GM10266 (cell line): ENCODE measurements at regions not wholly inside any gene's neighbourhood (a gene's known extent, or its start where the extent isn't known, plus 50 kb on each side); places are given as distances from the start of the nearest gene placed in this dataset.
"Not testable (repeated sequence)": the region's sequence is repeated elsewhere in the genome, so short reads cannot be mapped to it uniquely, and the experiment has no call there.

ENCODE experiments used
- DNase-seq: peaks from one replicate; pipeline ENCODE4 v3.0.0; 2012; ENCODE audit errors: extremely low spot score
- TF ChIP-seq, protein P1 (sequence below): IDR thresholded peaks from 2 replicates; pipeline ENCODE4 v1.5.1; 2012; ENCODE audit warnings: mild to moderate bottlenecking, low read depth; ENCODE audit not compliant: control insufficient read depth, insufficient read depth; ENCODE audit errors: missing control alignments

DNA sequence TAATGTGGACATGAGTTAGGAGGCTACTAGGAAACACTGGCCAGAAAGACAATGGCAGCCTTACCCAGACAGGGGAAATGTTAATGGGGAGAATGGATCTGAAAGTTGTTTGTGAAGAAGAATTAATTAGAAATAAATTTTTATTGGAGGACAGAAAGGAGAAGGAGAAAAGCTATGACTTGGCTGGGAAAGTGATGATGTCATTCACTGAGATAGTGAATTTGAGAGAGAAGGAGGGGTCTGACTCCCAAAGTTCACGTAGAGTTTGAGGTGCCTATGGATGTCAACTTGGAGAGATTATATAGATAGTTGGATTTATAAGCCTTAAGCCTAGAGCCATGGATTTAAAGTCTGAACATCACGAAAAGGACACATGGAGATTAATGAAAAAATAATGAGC lies 144.6 kb upstream of the ZNF521 start:
- DNase-seq: no peak
- TF ChIP-seq, protein P1, sequence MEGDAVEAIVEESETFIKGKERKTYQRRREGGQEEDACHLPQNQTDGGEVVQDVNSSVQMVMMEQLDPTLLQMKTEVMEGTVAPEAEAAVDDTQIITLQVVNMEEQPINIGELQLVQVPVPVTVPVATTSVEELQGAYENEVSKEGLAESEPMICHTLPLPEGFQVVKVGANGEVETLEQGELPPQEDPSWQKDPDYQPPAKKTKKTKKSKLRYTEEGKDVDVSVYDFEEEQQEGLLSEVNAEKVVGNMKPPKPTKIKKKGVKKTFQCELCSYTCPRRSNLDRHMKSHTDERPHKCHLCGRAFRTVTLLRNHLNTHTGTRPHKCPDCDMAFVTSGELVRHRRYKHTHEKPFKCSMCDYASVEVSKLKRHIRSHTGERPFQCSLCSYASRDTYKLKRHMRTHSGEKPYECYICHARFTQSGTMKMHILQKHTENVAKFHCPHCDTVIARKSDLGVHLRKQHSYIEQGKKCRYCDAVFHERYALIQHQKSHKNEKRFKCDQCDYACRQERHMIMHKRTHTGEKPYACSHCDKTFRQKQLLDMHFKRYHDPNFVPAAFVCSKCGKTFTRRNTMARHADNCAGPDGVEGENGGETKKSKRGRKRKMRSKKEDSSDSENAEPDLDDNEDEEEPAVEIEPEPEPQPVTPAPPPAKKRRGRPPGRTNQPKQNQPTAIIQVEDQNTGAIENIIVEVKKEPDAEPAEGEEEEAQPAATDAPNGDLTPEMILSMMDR: no peak

DNA sequence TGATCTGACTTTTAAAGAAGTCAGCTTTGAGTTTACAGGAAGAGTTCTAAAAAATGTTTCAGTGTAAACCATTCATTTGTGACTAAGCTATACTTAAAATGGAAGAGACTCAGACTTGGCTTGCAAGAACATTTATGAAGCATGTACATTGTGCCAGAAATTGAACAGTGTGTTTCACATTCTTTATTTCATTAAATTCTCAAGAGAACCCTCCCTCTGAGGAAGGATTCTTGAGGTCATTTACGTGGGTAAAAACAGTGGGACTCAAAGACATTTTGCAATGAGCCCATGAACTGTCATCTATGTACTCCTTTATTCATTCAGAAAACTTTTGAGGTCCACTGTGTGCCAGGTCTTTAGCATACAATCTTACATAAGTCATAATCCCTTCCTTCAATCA lies 143.6 kb upstream of the ZNF521 start:
- TF ChIP-seq, protein P1: no peak
- DNase-seq: no peak

DNA sequence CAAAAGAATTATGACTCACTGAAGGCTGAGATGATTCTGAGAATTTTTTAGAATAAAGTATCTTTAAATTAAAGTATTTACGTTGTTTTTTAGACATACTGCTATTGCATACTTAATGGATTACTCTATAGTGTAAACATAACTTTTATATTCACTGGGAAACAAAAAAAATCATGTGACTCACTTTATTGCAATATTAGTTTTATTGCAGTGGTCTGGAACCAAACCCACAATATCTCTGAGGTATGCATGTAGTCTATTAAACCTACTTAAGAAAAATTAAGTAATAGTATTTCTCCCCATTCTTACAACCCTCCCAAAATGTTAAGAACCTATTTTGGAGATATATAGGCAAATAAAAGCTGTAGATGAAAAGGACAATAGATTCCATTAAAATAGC lies 142.9 kb upstream of the ZNF521 start:
- DNase-seq: no peak

DNA sequence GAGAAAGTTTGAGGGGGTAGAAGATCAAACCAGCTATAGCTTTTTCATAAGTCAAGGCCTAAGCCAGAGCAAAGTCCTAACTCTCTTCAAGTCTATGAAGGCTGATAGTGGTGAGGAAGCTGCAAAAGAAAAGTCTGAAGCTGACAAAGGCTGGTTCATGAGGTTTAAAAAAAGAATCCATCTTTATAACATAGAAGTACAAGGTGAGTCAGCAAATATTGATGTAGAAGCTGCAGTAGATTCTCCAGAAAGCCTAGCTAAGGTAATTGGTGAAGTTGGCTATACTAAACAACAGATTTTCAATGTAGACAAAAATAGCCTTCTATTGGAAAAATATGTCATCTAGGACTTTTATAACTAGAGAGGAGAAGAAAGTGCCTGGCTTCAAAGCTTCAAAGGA lies 141.4 kb upstream of the ZNF521 start:
- TF ChIP-seq, protein P1: no peak
- no peak for DNase-seq

More for the DNA sequence above, 142.9 kb upstream of the ZNF521 start:
- TF ChIP-seq, protein P1: no peak

DNA sequence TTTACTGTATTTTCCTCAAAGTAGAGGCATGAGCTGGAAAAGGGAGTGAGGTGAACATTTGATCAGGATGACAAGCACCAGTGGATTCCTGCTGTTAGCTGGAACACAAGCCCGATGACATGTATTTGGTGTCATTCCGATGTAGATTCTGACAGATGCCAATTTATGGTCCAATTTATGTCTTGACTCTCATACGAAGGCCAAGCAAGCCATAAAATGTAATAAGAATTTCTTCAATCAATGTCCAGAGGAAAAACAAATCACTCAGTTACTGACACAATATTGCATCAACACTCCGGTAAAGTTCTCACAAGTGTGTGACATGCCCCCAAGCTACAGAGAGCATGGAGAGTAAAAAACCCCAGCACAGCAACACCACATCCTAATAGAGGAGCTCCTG lies 138.3 kb upstream of the ZNF521 start:
- no peak for DNase-seq
- TF ChIP-seq, protein P1: no peak

DNA sequence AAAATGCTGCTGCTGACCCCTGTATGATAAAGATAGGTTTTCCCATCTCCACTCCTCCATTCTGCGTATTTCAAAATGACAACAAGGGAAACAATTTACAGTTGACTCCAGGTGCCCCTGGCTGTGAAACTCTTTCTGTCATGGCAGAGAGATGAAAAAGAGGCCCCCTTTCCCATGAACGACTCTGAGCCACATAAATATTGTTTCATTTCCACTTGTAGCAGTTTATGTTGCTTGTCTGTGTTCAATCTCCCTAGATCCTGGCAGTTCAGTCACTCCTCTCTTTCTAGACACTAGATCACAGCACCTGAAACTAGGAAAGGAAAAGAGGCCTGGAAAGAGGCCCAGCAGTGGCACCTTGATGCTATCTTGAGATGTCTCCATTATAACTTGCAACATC lies 121.0 kb upstream of the ZNF521 start:
- no peak for DNase-seq
- TF ChIP-seq, protein P1: no peak

DNA sequence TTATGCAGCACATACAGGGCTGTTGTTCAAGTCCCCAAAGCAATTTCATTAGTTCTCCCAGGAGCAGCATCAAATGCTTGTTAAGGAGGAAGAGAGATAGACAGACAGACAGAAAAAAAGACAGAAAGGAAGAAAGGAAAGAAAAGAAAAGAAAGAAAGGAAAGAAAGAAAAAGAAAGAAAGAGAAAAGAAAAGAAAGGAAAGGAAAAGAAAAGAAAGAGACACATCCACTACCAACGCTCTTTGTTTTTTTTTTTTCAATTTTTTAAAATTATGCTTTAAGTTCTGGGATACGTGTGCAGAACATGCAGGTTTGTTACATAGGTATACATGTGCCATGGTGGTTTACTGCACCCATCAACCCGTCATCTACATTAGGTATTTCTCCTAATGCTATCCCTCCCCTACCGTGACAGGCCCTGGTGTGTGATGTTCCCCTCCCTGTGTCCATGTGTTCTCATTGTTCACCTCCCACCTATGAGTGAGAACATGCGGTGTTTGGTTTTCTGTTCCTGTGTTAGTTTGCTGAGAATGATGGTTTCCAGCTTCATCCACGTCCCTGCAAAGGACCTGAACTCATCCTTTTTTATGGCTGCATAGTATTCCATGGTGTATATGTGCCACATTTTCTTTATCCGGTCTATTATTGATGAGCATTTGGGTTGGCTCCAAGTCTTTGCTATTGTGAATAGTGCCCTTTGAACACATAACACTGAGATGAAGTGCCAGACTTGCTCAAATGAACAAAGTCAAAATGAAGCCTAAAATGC lies 119.0 kb upstream of the ZNF521 start:
- not testable (repeated sequence) for DNase-seq

DNA sequence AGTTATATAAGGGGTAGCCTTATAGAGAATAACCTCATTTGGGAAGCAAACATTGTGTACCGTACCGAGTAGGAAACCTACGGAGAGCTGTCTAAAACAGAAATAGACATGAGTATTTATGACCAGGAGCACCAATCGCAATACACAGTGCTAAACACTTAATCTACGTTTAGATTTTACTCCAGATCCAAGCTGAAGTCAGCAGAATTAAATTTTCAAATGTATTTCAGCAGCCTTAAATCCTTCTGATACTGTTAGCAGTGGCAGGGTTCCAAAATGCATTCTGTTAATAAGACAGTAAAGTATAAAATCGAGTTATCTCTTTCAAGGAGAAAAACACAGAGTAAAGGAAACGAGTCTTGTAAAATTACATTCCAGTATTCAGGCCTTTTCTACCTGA lies 118.1 kb upstream of the ZNF521 start:
- TF ChIP-seq, protein P1: no peak
- DNase-seq: no peak
